ENCODE measurements at regions not wholly inside any gene's neighbourhood (a gene's known extent, or its start where the extent isn't known, plus 50 kb on each side); places are given as distances from the start of the nearest gene placed in this dataset.

GRCh38 chr15:93244696-93245660 is 156.0 kb upstream of the RGMA start:
- TF ChIP-seq, protein P1, sequence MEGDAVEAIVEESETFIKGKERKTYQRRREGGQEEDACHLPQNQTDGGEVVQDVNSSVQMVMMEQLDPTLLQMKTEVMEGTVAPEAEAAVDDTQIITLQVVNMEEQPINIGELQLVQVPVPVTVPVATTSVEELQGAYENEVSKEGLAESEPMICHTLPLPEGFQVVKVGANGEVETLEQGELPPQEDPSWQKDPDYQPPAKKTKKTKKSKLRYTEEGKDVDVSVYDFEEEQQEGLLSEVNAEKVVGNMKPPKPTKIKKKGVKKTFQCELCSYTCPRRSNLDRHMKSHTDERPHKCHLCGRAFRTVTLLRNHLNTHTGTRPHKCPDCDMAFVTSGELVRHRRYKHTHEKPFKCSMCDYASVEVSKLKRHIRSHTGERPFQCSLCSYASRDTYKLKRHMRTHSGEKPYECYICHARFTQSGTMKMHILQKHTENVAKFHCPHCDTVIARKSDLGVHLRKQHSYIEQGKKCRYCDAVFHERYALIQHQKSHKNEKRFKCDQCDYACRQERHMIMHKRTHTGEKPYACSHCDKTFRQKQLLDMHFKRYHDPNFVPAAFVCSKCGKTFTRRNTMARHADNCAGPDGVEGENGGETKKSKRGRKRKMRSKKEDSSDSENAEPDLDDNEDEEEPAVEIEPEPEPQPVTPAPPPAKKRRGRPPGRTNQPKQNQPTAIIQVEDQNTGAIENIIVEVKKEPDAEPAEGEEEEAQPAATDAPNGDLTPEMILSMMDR (conservative IDR thresholded peaks at IDR 0.05; ENCODE audit: low read depth), result no peak
- POLR2A ChIA-PET (ENCODE audit: low non-redundant PET), result no interaction called here

GRCh38 chr15:93243573-93243972 is 154.6 kb upstream of the RGMA start:
- POLR2A ChIA-PET (ENCODE audit: low non-redundant PET), result no interaction called here
- CTCF ChIA-PET, result interaction anchor here (0.7 kb wide), 1 partner anchor 141 kb away, joined by 3 read pairs; no protein-coding TSS in a partner anchor
- DNase-seq (ENCODE audit: low spot score), result no peak
- TF ChIP-seq, protein P1 (conservative IDR thresholded peaks at IDR 0.05; ENCODE audit: low read depth), result no peak
- H3K27ac ChIP-seq, result no peak overlapping the region

More at GRCh38 chr15:93244696-93245660, 156.0 kb upstream of the RGMA start:
- H3K27ac ChIP-seq, result no peak overlapping the region
- no peak for DNase-seq (ENCODE audit: low spot score)
- CTCF ChIA-PET, result no interaction called here

GRCh38 chr15:93241696-93242585 is 152.9 kb upstream of the RGMA start:
- CTCF ChIA-PET, result interaction anchor here (0.8 kb wide), 1 partner anchor 22 kb away, joined by 5 read pairs; no protein-coding TSS in a partner anchor
- H3K27ac ChIP-seq, result no peak overlapping the region
- TF ChIP-seq, protein P1 (conservative IDR thresholded peaks at IDR 0.05; ENCODE audit: low read depth), result no peak
- POLR2A ChIA-PET (ENCODE audit: low non-redundant PET), result no interaction called here
- no peak for DNase-seq (ENCODE audit: low spot score)

GRCh38 chr15:93239993-93240392 is 151.0 kb upstream of the RGMA start:
- H3K27ac ChIP-seq, result no peak overlapping the region
- DNase-seq (ENCODE audit: low spot score), result no peak
- TF ChIP-seq, protein P1 (conservative IDR thresholded peaks at IDR 0.05; ENCODE audit: low read depth), result no peak
- ChIA-PET POLR2A (ENCODE audit: low non-redundant PET) (no interaction called here), CTCF (interaction anchor here (0.7 kb wide), 1 partner anchor 152 kb away, joined by 3 read pairs; no protein-coding TSS in a partner anchor)

- ChIA-PET POLR2A (ENCODE audit: low non-redundant PET) (no interaction called here), CTCF (no interaction called here)
- no peak overlapping the region for H3K27ac ChIP-seq
- TF ChIP-seq, protein P1 (conservative IDR thresholded peaks at IDR 0.05; ENCODE audit: low read depth), result no peak
- no peak for DNase-seq (ENCODE audit: low spot score)
Measured at GRCh38 chr15:93239591-93239990, 150.6 kb upstream of the RGMA start.

- TF ChIP-seq, protein P1 (conservative IDR thresholded peaks at IDR 0.05; ENCODE audit: low read depth), result no peak
- CTCF ChIA-PET, result no interaction called here
- DNase-seq (ENCODE audit: low spot score), result no peak
- POLR2A ChIA-PET (ENCODE audit: low non-redundant PET), result no interaction called here
- no peak overlapping the region for H3K27ac ChIP-seq
Measured at GRCh38 chr15:93238641-93239040, 149.6 kb upstream of the RGMA start.

All from RWPE1 (cell line).